ENCODE measurements at regions not wholly inside any gene's neighbourhood (a gene's known extent, or its start where the extent isn't known, plus 50 kb on each side); places are given as distances from the start of the nearest gene placed in this dataset.
"Not testable (repeated sequence)": the region's sequence is repeated elsewhere in the genome, so short reads cannot be mapped to it uniquely, and the experiment has no call there.

DNA sequence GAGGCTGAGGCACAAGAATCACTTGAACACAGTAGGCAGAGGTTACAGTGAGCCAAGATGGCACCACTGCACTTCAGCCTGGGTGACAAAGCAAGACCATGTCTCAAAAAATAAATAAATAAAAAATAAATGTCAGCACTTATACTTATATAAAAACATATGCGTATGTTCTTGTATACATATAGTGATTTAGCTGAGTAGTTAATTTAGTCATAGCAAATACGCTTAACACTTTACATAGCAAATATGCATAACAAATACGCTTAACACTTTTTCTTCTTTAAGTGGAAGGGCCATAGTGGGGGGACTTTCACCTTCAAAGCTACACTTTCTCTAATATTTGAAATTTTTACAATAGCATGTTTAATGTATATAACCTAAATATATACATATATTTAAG is 64.0 kb upstream of the CAPRIN1 start:
- no TSS peak for BruUV-seq (replicated peaks)
- Mint-ChIP-seq H3K9me3 (ENCODE audit: unreplicated experiment) (no peaks in the 10 kb centered on the region), H3K4me3 (ENCODE audit: unreplicated experiment) (no peak overlapping the region), H3K4me1 (ENCODE audit: low read depth, unreplicated experiment) (no peaks in the 10 kb centered on the region), H3K36me3 (ENCODE audit: insufficient read depth, unreplicated experiment) (no peaks in the 10 kb centered on the region), H3K27me3 (ENCODE audit: insufficient read depth, unreplicated experiment) (no peaks in the 10 kb centered on the region), H3K27ac (ENCODE audit: unreplicated experiment) (no peak overlapping the region)
- ChIA-PET CTCF (interaction anchor here (0.5 to 1.1 kb wide), 7 partner anchors 12 to 482 kb away, joined by 3 to 9 read pairs (median 4); no protein-coding TSS in a partner anchor), POLR2A (no interaction called here)
- Histone ChIP-seq H3K9me3 (0 out of 2 replicates have a peak, but pooled peaks cover 4% of the 10 kb centered on the region), H3K4me1 (no peaks in the 10 kb centered on the region), H3K36me3 (ENCODE audit: control insufficient read depth, insufficient read depth, low read length) (no peaks in the 10 kb centered on the region), H3K4me3 (ENCODE audit: low read depth, low read length) (no peak overlapping the region), H3K27me3 (replicated peaks; ENCODE audit: control insufficient read depth, insufficient read depth, low read length) (no peaks in the 10 kb centered on the region)
- no peak for DNase-seq
- intact Hi-C loops (cut with micrococcal nuclease; ENCODE audit: unreplicated experiment) = no loop called here
- TF ChIP-seq, protein P1, sequence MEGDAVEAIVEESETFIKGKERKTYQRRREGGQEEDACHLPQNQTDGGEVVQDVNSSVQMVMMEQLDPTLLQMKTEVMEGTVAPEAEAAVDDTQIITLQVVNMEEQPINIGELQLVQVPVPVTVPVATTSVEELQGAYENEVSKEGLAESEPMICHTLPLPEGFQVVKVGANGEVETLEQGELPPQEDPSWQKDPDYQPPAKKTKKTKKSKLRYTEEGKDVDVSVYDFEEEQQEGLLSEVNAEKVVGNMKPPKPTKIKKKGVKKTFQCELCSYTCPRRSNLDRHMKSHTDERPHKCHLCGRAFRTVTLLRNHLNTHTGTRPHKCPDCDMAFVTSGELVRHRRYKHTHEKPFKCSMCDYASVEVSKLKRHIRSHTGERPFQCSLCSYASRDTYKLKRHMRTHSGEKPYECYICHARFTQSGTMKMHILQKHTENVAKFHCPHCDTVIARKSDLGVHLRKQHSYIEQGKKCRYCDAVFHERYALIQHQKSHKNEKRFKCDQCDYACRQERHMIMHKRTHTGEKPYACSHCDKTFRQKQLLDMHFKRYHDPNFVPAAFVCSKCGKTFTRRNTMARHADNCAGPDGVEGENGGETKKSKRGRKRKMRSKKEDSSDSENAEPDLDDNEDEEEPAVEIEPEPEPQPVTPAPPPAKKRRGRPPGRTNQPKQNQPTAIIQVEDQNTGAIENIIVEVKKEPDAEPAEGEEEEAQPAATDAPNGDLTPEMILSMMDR (IDR thresholded peaks at IDR 0.05; ENCODE audit: insufficient read depth in 1 of 2, low read depth in 1 of 2, low read length in 1 of 2, severe bottlenecking in 1 of 2, unreplicated experiment in 1 of 2) = no peak

DNA sequence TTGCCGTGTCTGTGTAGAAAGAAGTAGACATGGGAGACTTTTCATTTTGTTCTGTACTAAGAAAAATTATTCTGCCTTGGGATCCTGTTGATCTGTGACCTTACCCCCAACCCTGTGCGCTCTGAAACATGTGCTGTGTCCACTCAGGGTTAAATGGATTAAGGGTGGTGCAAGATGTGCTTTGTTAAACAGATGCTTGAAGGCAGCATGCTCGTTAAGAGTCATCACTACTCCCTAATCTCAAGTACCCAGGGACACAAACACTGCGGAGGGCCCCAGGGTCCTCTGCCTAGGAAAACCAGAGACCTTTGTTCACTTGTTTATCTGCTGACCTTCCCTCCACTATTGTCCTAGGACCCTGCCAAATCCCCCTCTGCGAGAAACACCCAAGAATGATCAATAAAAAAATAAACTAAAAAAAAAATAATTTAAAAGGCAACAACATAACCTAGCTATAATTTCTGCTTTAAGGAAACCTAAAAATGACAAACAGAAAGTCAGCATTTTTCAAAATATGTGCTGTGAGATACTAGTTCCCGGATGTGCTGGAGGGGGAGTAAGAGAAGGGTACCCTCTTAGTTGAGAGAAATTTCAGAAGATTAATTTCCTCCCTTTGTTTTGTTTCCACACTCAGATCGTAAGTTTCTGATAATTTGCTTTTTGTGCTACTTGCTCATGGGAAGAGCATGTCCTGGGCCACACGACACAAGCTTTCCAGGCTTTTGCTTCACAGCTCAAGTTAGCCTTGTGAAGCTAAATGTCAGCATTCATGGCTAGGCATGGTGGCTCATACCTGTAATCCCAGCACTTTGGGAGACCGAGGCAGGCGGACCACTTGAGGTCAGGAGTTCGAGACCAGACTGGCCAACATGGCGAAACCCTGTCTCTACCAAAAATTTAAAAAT is 64.7 kb upstream of the CAPRIN1 start:
- H3K4me1 Mint-ChIP-seq (ENCODE audit: low read depth, unreplicated experiment); BruUV-seq (replicated peaks); H3K36me3 ChIP-seq (ENCODE audit: control insufficient read depth, insufficient read depth, low read length); POLR2A ChIA-PET; H3K4me1 ChIP-seq; H3K9me3 ChIP-seq; DNase-seq; H3K27ac Mint-ChIP-seq (ENCODE audit: unreplicated experiment); H3K27me3 Mint-ChIP-seq (ENCODE audit: insufficient read depth, unreplicated experiment); intact Hi-C loops (cut with micrococcal nuclease; ENCODE audit: unreplicated experiment); H3K27me3 ChIP-seq (replicated peaks; ENCODE audit: control insufficient read depth, insufficient read depth, low read length); H3K9me3 Mint-ChIP-seq (ENCODE audit: unreplicated experiment); H3K36me3 Mint-ChIP-seq (ENCODE audit: insufficient read depth, unreplicated experiment); H3K4me3 Mint-ChIP-seq (ENCODE audit: unreplicated experiment); H3K4me3 ChIP-seq (ENCODE audit: low read depth, low read length): not testable (repeated sequence)
- CTCF ChIA-PET = interaction anchor here (0.7 kb wide), 1 partner anchor 121 kb away, joined by 3 read pairs; no protein-coding TSS in a partner anchor

DNA sequence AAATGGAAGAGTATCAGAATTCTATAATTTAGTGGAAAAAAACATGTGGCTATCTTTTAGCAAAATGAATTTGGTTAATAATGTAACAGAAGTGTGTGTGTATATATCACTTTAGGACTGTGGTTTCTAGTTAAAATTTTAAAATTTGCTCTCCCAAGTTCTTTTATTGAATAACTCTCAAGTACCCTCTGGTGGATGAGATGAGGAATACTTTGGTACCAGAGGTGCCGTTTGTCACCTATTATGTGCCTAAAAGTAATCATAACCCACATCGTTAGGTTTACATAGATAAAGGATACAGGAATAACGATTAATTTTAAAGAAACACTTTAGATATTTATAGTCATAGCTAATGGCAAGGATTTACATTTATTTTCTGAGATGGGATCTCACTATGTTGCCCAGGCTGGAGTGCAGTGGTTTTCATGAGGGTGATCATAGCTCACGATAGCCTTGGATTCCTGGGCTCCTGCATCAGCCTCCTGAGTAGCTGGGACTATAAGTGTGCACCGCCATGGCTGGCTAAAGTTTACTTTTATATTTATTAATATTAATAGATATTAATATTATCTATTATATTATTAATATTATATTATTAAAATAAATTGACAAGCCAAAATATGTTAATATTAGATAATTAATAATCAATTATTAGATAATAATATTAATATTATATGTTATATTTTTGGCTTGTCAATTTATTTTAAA is 66.7 kb upstream of the CAPRIN1 start:
- ChIA-PET CTCF (no interaction called here), POLR2A (no interaction called here)
- no peaks in the 10 kb centered on the region for H3K36me3 Mint-ChIP-seq (ENCODE audit: insufficient read depth, unreplicated experiment)
- Histone ChIP-seq H3K9me3 (0 out of 2 replicates have a peak, but pooled peaks cover 4% of the 10 kb centered on the region), H3K4me3 (ENCODE audit: low read depth, low read length) (no peak overlapping the region), H3K27me3 (replicated peaks; ENCODE audit: control insufficient read depth, insufficient read depth, low read length) (no peaks in the 10 kb centered on the region), H3K4me1 (no peaks in the 10 kb centered on the region), H3K36me3 (ENCODE audit: control insufficient read depth, insufficient read depth, low read length) (no peaks in the 10 kb centered on the region)
- DNase-seq = no peak
- no TSS peak for BruUV-seq (replicated peaks)
- TF ChIP-seq, protein P1 (IDR thresholded peaks at IDR 0.05; ENCODE audit: insufficient read depth in 1 of 2, low read depth in 1 of 2, low read length in 1 of 2, severe bottlenecking in 1 of 2, unreplicated experiment in 1 of 2) = no peak
- H3K4me1 Mint-ChIP-seq (ENCODE audit: low read depth, unreplicated experiment) = no peaks in the 10 kb centered on the region
- no peak overlapping the region for H3K4me3 Mint-ChIP-seq (ENCODE audit: unreplicated experiment)
- H3K27me3 Mint-ChIP-seq (ENCODE audit: insufficient read depth, unreplicated experiment) = peaks cover 7% of the 10 kb centered on the region
- no peaks in the 10 kb centered on the region for H3K9me3 Mint-ChIP-seq (ENCODE audit: unreplicated experiment)
- no peak overlapping the region for H3K27ac Mint-ChIP-seq (ENCODE audit: unreplicated experiment)
- intact Hi-C loops (cut with micrococcal nuclease; ENCODE audit: unreplicated experiment) = no loop called here
